Endothelial cell of umbilical vein (primary cell): ENCODE measurements at regions not wholly inside any gene's neighbourhood (a gene's known extent, or its start where the extent isn't known, plus 50 kb on each side); places are given as distances from the start of the nearest gene placed in this dataset.

Experiments used
- BruUV-seq: library from RNA; stranded (reverse); fragments of 400-500 nt; replicated peaks from 2 replicates; lab custom pipeline; 2021; lab: Mats Ljungman, UMichigan
- CTCF ChIA-PET: fragments of 300-600, 350-600 bp; sonication (Branson Sonifier 250); formaldehyde crosslinking; loops from one replicate; lab custom pipeline; 2021; ENCODE audit warnings: antibody characterized with exemption, inconsistent platforms; lab: Charles Lee
- POLR2A ChIA-PET: fragments of 300-600, 350-600 bp; sonication (Branson Sonifier 250); formaldehyde crosslinking; loops from one replicate; lab custom pipeline; 2021; ENCODE audit warnings: antibody characterized with exemption, inconsistent platforms; lab: Charles Lee
- DNase-seq: peaks from one replicate; pipeline ENCODE4 v3.0.0-alpha.2; 2011; ENCODE audit warnings: low read depth, low spot score
- FAIRE-seq: peaks from 2 replicates; lab custom pipeline; 2011; peaks lifted over from hg19 to GRCh38; lab: Jason Lieb, UNC
- H2AFZ ChIP-seq: 2 replicates; pipeline ENCODE4 v1.6.0; 2012; ENCODE audit warnings: low read depth, low read length, control low read depth, inconsistent platforms
- H3K27ac ChIP-seq: 2 replicates; pipeline ENCODE4 v1.5.1; 2011; ENCODE audit warnings: low read depth, mild to moderate bottlenecking, control low read depth, low read length, moderate library complexity; ENCODE audit not compliant: insufficient read depth
- H3K27me3 ChIP-seq, 2 experiments: 2 replicates each; pipeline versions ENCODE4 v1.6.0 to v1.6.1; 2011; ENCODE audit warnings: low read length in 2 of 2, mixed read lengths in 1 of 2; ENCODE audit not compliant: control insufficient read depth in 2 of 2, insufficient read depth in 2 of 2
- H3K36me3 ChIP-seq, 2 experiments: 2 replicates in 1 of 2; 3 replicates in 1 of 2; pipeline ENCODE4 v1.5.1; 2011; ENCODE audit warnings: low read length in 2 of 2, mild to moderate bottlenecking in 1 of 2, moderate library complexity in 1 of 2; ENCODE audit not compliant: control insufficient read depth in 2 of 2, insufficient read depth in 2 of 2; ENCODE audit errors: extremely low read depth in 1 of 2
- H3K4me1 ChIP-seq: 3 replicates; pipeline ENCODE4 v1.5.1; 2011; ENCODE audit warnings: mild to moderate bottlenecking, low read length; ENCODE audit not compliant: control insufficient read depth, insufficient read depth; ENCODE audit errors: extremely low read depth
- H3K4me2 ChIP-seq: 2 replicates; pipeline ENCODE4 v1.6.1; 2011; ENCODE audit warnings: low read length, control low read depth, mixed read lengths; ENCODE audit not compliant: insufficient read depth
- H3K4me3 ChIP-seq, 3 experiments: fragments of 200-600 bp in 1 of 3; sonication (generic), shearing (Covaris generic) in 1 of 3; replicated peaks in 1 of 3; 2 replicates each; pipeline ENCODE4 v1.5.1; 2011 to 2016; ENCODE audit warnings: control low read depth in 3 of 3, low read length in 3 of 3, mild to moderate bottlenecking in 2 of 3, inconsistent platforms in 1 of 3, low read depth in 1 of 3, moderate library complexity in 1 of 3; ENCODE audit not compliant: insufficient read depth in 1 of 3
- H3K79me2 ChIP-seq: 2 replicates; pipeline ENCODE4 v1.6.0; 2012; ENCODE audit warnings: low read length, inconsistent platforms; ENCODE audit not compliant: control insufficient read depth, insufficient read depth
- H3K9ac ChIP-seq: replicated peaks from 2 replicates; pipeline ENCODE3; 2011; ENCODE audit warnings: low read length, control low read depth; ENCODE audit not compliant: insufficient read depth; ENCODE audit errors: extremely low read depth
- H3K9me1 ChIP-seq: replicated peaks from 3 replicates; pipeline ENCODE4 v1.6.0; 2011; ENCODE audit warnings: mild to moderate bottlenecking, low read length; ENCODE audit not compliant: control insufficient read depth, insufficient read depth; ENCODE audit errors: extremely low read depth
- H3K9me3 ChIP-seq: replicated peaks from 2 replicates; pipeline ENCODE4 v1.5.1; 2012; ENCODE audit warnings: low read length, inconsistent platforms; ENCODE audit not compliant: control insufficient read depth, insufficient read depth
- H4K20me1 ChIP-seq: replicated peaks from 2 replicates; pipeline ENCODE3; 2011; ENCODE audit warnings: mild to moderate bottlenecking, low read length; ENCODE audit not compliant: control insufficient read depth, insufficient read depth; ENCODE audit errors: extremely low read depth
- GATA2 ChIP-seq: IDR thresholded peaks from 2 replicates; pipeline ENCODE4 v1.7.0; 2011; ENCODE audit warnings: low read depth, mild to moderate bottlenecking, moderate library complexity, mixed read lengths, low read length; ENCODE audit not compliant: insufficient read length, insufficient read depth
- JUN ChIP-seq: IDR thresholded peaks from 2 replicates; pipeline ENCODE4 v1.6.1; 2011; ENCODE audit warnings: borderline replicate concordance, low read depth; ENCODE audit not compliant: insufficient read length, insufficient read depth
- MYC ChIP-seq: IDR thresholded peaks from one replicate; pipeline ENCODE4 v1.6.1; 2011; ENCODE audit warnings: mild to moderate bottlenecking, low read depth, low read length
- POLR2A ChIP-seq: IDR thresholded peaks from 2 replicates; pipeline ENCODE4 v1.6.1; 2012; ENCODE audit warnings: low read depth, mild to moderate bottlenecking, control low read depth, low read length
- dilution Hi-C: fragments of 300-500 bp; cut with MboI; formaldehyde crosslinking; loops from one replicate; pipeline ENCODE4 v1.15.0; 2019; ENCODE audit warnings: low sequenced_read_pairs; ENCODE audit not compliant: extremely low pct_ligation_motif_present
- intact Hi-C: fragments of 100-400 bp; cut with micrococcal nuclease; formaldehyde crosslinking; loops from one replicate; pipeline ENCODE4 v1.10.0; 2022
- TF ChIP-seq, protein P1 (sequence below), 2 donors: IDR thresholded peaks; 1 replicate in 1 of 2; 2 replicates in 1 of 2; pipeline ENCODE4 v1.5.1; 2011; ENCODE audit warnings: low read length in 2 of 2, mild to moderate bottlenecking in 2 of 2, moderate library complexity in 2 of 2, control low read depth in 1 of 2, inconsistent platforms in 1 of 2, low read depth in 1 of 2; ENCODE audit not compliant: insufficient read depth in 1 of 2; ENCODE audit errors: extremely low read depth in 1 of 2

DNA sequence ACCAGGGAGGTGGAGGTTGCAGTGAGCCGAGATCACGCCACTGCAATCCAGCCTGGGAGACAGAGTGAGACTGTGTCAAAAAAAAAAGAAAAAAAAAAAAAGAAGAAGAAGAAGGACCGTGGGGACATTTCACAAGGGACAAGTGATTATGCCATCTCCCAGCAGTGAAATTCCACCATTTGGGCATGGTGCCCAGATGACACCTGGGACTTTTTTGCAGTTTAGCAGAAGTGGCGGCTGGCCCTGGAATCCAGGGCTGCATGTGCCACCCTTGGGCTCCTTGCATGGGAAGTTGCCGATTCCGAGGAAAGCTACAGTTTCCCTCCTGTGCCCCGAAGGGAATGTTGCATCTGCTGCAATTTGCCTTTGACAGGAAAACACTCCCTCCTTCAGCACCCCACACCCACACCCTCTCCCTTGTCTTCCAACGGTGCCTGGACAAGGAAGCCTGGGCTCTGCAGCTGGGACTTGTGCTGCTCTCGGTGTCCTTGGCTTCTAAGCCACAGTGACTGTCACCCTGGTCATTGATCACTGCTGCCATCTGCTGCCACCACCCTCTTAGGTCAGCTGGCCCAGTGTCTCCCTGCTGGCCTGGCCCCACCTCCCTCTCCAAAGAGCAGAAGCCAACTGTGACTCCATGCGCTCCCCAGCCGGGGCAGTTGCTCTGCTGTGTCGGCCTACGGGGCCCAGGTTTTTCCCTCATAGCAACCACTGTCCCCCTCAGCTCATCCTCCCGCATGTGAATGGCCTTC lies 56.4 kb upstream of the LRRC30 start:
- FAIRE-seq (no peak), DNase-seq (no peak)
- Histone ChIP-seq H4K20me1 (no peaks in the 10 kb centered on the region), H3K27me3 (no peaks in the 10 kb centered on the region), H2AFZ (no peak overlapping the region), H3K4me3 (no peak overlapping the region), H3K79me2 (no peaks in the 10 kb centered on the region), H3K4me2 (no peak overlapping the region), H3K9me3 (no peaks in the 10 kb centered on the region), H3K9me1 (no peaks in the 10 kb centered on the region), H3K27ac (no peak overlapping the region), H3K9ac (no peak overlapping the region), H3K4me1 (no peaks in the 10 kb centered on the region), H3K36me3 (no peaks in the 10 kb centered on the region)
- BruUV-seq: no TSS peak
- ChIA-PET CTCF (interaction anchor here (1.1 to 6.0 kb wide), 2 partner anchors 254 to 1572 kb away, joined by 3 to 153 read pairs; no protein-coding TSS in a partner anchor), POLR2A (no interaction called here)
- intact Hi-C loops (no loop called here), dilution Hi-C loops (no loop called here)
- TF ChIP-seq POLR2A: no peak

DNA sequence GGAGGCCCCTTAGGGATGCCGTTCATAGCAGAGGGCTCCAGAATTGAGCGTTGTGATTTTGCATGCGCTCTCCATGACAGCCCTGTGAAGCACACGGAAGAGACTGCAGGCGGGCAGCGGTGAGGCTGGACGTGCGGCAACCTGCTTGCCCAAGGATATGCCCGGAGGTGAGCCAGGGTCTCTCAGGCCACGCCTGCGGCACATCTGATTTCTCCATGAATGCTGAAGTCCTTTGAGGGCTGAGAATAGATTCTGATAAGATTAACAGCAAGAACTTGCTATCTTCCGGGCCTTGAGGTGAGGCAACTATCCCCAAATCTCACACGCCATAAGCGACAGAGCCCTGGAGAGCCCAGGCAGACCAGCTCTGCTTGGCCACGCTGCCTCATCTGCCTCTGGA lies 55.6 kb upstream of the LAMA1 start:
- BruUV-seq: no TSS peak
- DNase-seq: no peak
- H3K4me2 ChIP-seq: no peak overlapping the region
- no peaks in the 10 kb centered on the region for H3K9me3 ChIP-seq
- H3K27me3 ChIP-seq: no peaks in the 10 kb centered on the region
- no peak for TF ChIP-seq JUN
- TF ChIP-seq MYC: no peak
- TF ChIP-seq, protein P1, sequence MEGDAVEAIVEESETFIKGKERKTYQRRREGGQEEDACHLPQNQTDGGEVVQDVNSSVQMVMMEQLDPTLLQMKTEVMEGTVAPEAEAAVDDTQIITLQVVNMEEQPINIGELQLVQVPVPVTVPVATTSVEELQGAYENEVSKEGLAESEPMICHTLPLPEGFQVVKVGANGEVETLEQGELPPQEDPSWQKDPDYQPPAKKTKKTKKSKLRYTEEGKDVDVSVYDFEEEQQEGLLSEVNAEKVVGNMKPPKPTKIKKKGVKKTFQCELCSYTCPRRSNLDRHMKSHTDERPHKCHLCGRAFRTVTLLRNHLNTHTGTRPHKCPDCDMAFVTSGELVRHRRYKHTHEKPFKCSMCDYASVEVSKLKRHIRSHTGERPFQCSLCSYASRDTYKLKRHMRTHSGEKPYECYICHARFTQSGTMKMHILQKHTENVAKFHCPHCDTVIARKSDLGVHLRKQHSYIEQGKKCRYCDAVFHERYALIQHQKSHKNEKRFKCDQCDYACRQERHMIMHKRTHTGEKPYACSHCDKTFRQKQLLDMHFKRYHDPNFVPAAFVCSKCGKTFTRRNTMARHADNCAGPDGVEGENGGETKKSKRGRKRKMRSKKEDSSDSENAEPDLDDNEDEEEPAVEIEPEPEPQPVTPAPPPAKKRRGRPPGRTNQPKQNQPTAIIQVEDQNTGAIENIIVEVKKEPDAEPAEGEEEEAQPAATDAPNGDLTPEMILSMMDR (IDR thresholded peaks at IDR 0.05; ENCODE audit: extremely low read depth in 1 of 2, insufficient read depth in 1 of 2, low read depth in 1 of 2, low read length in 2 of 2): no peak
- no peak for TF ChIP-seq GATA2
- TF ChIP-seq POLR2A: no peak
- CTCF ChIA-PET: interaction anchor here (6.0 kb wide), 1 partner anchor 253 kb away, joined by 153 read pairs; no protein-coding TSS in a partner anchor
- POLR2A ChIA-PET: no interaction called here
- no peaks in the 10 kb centered on the region for H3K9me1 ChIP-seq
- dilution Hi-C loops: no loop called here
- H3K9ac ChIP-seq: no peak overlapping the region
- intact Hi-C loops: no loop called here
- no peak for FAIRE-seq
- no peak overlapping the region for H3K27ac ChIP-seq
- H3K79me2 ChIP-seq: no peaks in the 10 kb centered on the region
- no peaks in the 10 kb centered on the region for H4K20me1 ChIP-seq
- H2AFZ ChIP-seq: no peak overlapping the region
- no peak overlapping the region for H3K4me3 ChIP-seq
- H3K4me1 ChIP-seq: no peaks in the 10 kb centered on the region
- H3K36me3 ChIP-seq: no peaks in the 10 kb centered on the region
